Stomach (tissue), 8 donors: ENCODE measurements at regions not wholly inside any gene's neighbourhood (a gene's known extent, or its start where the extent isn't known, plus 50 kb on each side); places are given as distances from the start of the nearest gene placed in this dataset.
A peak's percentile ranks its signal among the peaks of the same experiment; 100 is the strongest.

Source experiments
- DNase-seq, 2 donors: peaks; one replicate each; pipeline versions ENCODE4 v3.0.0 to v3.0.0-alpha.2; 2013 to 2019
- H3K27ac ChIP-seq, 5 donors: fragments of 200-600 bp in 4 of 5; sonication (generic) in 4 of 5; one replicate each; pipeline ENCODE4 v1.5.1; 2013 to 2019; ENCODE audit warnings: mild to moderate bottlenecking in 1 of 5, moderate library complexity in 1 of 5
- H3K27me3 ChIP-seq, 3 donors: fragments of 200-600 bp; sonication (generic); one replicate each; pipeline ENCODE4 v1.5.1; 2017 to 2019; ENCODE audit warnings: mixed run types in 1 of 3
- H3K36me3 ChIP-seq, 4 donors: fragments of 200-600 bp; sonication (generic); 1 replicate in 3 of 4; 2 replicates in 1 of 4; pipeline ENCODE4 v1.5.1; 2016 to 2019
- H3K4me1 ChIP-seq, 4 donors: fragments of 200-600 bp; sonication (generic); one replicate each; pipeline ENCODE4 v1.5.1; 2016 to 2019
- H3K4me3 ChIP-seq, 4 donors: fragments of 200-600 bp; sonication (generic) in 3 of 4; one replicate each; pipeline ENCODE4 v1.5.1; 2016 to 2019; ENCODE audit warnings: mild to moderate bottlenecking in 1 of 4
- H3K9me3 ChIP-seq, 4 donors: fragments of 200-600 bp; sonication (generic); one replicate each; pipeline ENCODE4 v1.5.1; 2016 to 2019
- EP300 ChIP-seq: sonication (generic); formaldehyde crosslinking; IDR thresholded peaks from one replicate; pipeline ENCODE4 v1.6.1; 2017; ENCODE audit warnings: antibody characterized with exemption
- POLR2A ChIP-seq, 4 donors: fragments of 450-650 bp; IDR thresholded peaks; one replicate each; pipeline ENCODE4 v1.6.1; 2016; ENCODE audit warnings: antibody characterized with exemption in 4 of 4, control low read depth in 2 of 4, mild to moderate bottlenecking in 1 of 4, moderate library complexity in 1 of 4
- POLR2AphosphoS5 ChIP-seq, 3 donors: sonication (generic); formaldehyde crosslinking; IDR thresholded peaks; one replicate each; pipeline ENCODE4 v1.6.1; 2016; ENCODE audit warnings: antibody characterized with exemption in 3 of 3
- WGBS, 5 donors: extraction: QIAGEN DNeasy Blood & Tissue Kit in 3 of 5; methylation state at CpG; one replicate each; pipeline versions ENCODE4 v1.1.5 to v1.1.7; 2013 to 2018; 5-methylcytosine and 5-hydroxymethylcytosine counted together
- intact Hi-C: fragments of 100-400 bp; cut with DNase I; formaldehyde crosslinking; loops from one replicate; pipeline ENCODE4 v1.15.1; 2023; ENCODE audit warnings: low total_unique reads
- TF ChIP-seq, protein P1 (sequence below), 7 experiments: fragments of 450-650 bp in 4 of 7; fragments of 200-600 bp in 3 of 7; sonication (generic) in 3 of 7; IDR thresholded peaks; one replicate each; pipeline ENCODE4 v1.5.1; 2016 to 2019; ENCODE audit warnings: antibody characterized with exemption in 7 of 7, control low read depth in 2 of 7, mild to moderate bottlenecking in 1 of 7
- donor health status: healthy with polysubstance abuse.
- donor health status: Bipolar disorder and iron deficiency.
- donor health status: healthy.

- WGBS, 5 donors, result 73 to 93% (median 82%) methylated on average over 14 to 15 of the region's 15 CpGs
- DNase-seq, result no peak
- Histone ChIP-seq H3K9me3 (no peaks in the 10 kb centered on the region), H3K4me1 (peaks cover 8 to 11% (median 9%) of the 10 kb centered on the region in 4 donors), H3K36me3 (no peaks in the 10 kb centered on the region), H3K27me3 (peaks cover 0 to 30% (median 0%) of the 10 kb centered on the region in 3 donors), H3K27ac (no peak overlapping the region), H3K4me3 (no peak overlapping the region)
- TF ChIP-seq POLR2A (IDR thresholded peaks at IDR 0.05) (no peak), POLR2AphosphoS5 (IDR thresholded peaks at IDR 0.05) (no peak), EP300 (no peak)
- TF ChIP-seq, protein P1, sequence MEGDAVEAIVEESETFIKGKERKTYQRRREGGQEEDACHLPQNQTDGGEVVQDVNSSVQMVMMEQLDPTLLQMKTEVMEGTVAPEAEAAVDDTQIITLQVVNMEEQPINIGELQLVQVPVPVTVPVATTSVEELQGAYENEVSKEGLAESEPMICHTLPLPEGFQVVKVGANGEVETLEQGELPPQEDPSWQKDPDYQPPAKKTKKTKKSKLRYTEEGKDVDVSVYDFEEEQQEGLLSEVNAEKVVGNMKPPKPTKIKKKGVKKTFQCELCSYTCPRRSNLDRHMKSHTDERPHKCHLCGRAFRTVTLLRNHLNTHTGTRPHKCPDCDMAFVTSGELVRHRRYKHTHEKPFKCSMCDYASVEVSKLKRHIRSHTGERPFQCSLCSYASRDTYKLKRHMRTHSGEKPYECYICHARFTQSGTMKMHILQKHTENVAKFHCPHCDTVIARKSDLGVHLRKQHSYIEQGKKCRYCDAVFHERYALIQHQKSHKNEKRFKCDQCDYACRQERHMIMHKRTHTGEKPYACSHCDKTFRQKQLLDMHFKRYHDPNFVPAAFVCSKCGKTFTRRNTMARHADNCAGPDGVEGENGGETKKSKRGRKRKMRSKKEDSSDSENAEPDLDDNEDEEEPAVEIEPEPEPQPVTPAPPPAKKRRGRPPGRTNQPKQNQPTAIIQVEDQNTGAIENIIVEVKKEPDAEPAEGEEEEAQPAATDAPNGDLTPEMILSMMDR (IDR thresholded peaks at IDR 0.05), result no peak
- intact Hi-C loops, result no loop called here
Measured at GRCh38 chr10:42939685-42940366, 137.0 kb upstream of the RET start.

DNA sequence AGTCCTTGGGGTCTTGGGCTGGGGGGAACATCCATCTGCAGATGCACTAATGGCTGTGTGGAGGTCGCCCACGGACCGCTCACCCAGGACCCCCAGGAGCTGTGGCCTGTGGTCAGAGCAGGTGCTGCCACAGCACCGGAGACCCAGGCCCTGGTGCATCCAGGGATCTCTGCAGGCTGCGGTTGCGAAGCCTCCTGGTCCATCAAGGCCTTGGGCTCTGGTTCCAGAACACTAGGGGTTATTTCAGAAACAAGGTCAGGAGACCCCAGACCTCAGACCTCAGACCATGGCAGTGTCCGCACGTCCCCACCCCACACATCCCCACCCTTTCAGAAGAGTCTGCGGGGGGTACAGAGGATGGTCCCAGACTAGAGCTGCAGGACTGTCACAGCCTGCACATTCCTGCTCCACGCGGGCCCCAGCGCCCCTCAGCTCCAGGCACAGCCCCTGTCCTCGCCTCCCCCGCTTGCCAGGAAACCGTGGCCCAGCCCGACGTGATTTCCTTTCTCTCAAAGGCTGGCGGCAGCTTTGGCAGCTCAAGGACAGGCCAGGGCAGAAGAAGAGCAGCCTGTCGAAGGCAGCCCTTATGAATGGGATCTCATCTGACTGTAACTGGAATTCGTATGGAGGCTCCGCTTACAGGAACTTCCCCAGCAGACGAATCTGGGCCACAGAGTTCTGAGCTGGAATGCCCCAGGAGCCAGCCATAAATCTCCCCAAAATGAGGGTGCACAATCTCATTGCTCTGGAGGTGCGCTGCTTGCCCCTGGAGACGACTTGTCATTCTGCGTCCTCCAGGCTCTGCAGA, 136.2 kb upstream of the RET start:
- intact Hi-C loops, result no loop called here
- WGBS, 5 donors, result 50 to 58% (median 56%) methylated on average over 17 to 25 of the region's 25 CpGs

DNA sequence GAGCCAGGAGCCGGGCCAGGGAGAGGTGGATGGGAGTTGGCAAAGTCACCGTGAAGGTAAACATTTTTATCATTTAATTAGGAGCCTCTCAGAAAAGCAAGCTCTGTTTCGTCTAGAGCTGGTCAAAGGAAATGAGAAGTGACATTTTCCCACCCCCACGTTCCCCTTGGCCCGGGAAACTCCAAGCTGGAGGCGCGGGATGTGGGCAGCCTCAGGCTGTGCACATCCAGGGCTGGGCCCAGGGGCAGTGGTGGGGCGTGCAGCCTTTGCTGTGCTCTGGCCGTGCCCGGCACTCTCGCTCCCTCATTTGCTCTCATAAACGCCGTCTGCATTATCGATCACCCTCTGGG, 135.6 kb upstream of the RET start:
- Histone ChIP-seq H3K36me3 (no peaks in the 10 kb centered on the region), H3K4me1 (peaks cover 8 to 11% (median 9%) of the 10 kb centered on the region in 4 donors), H3K27me3 (peaks cover 0 to 20% (median 0%) of the 10 kb centered on the region in 3 donors), H3K4me3 (no peak overlapping the region), H3K27ac (no peak overlapping the region), H3K9me3 (no peaks in the 10 kb centered on the region)
- DNase-seq, result peak; percentile 26 to 58
- TF ChIP-seq, protein P1 (IDR thresholded peaks at IDR 0.05), result no peak
- TF ChIP-seq POLR2AphosphoS5 (IDR thresholded peaks at IDR 0.05) (no peak), EP300 (no peak), POLR2A (IDR thresholded peaks at IDR 0.05) (no peak)
- intact Hi-C loops, result no loop called here
- WGBS, 5 donors, result 33 to 53% (median 42%) methylated on average over 14 of the region's 14 CpGs

More for the DNA sequence above, 136.2 kb upstream of the RET start:
- DNase-seq, result no peak
- TF ChIP-seq, protein P1 (IDR thresholded peaks at IDR 0.05), result no peak
- TF ChIP-seq POLR2A (IDR thresholded peaks at IDR 0.05) (no peak), POLR2AphosphoS5 (IDR thresholded peaks at IDR 0.05) (no peak), EP300 (no peak)
- H3K4me3 ChIP-seq, result no peak overlapping the region
- H3K9me3 ChIP-seq, result no peaks in the 10 kb centered on the region
- no peaks in the 10 kb centered on the region for H3K36me3 ChIP-seq
- H3K27me3 ChIP-seq, result peaks cover 0 to 21% (median 0%) of the 10 kb centered on the region in 3 donors
- no peak overlapping the region for H3K27ac ChIP-seq
- H3K4me1 ChIP-seq, result peaks cover 8 to 11% (median 9%) of the 10 kb centered on the region in 4 donors

DNA sequence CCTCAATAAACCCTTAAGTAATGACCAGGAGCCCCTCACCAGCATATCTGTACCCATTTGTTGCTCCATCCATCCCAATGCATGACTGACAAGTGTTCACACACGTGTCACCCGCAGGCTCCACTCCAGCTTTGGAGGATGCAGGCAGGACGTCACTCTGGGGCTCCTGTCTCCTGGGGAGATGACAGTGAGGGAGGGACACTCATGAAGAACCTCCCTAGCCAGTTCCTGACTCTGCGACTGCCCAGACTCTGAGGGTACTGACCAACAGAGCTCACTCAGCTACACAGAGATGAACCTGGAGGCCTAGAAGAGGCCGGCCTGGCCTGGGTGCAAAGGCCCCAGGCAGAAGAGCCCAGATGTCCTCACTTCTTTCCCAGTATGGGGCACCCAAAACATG, 135.1 kb upstream of the RET start:
- Histone ChIP-seq H3K36me3 (no peaks in the 10 kb centered on the region), H3K9me3 (no peaks in the 10 kb centered on the region), H3K27me3 (peaks cover 0 to 20% (median 0%) of the 10 kb centered on the region in 3 donors), H3K4me3 (no peak overlapping the region), H3K4me1 (peaks cover 8 to 11% (median 9%) of the 10 kb centered on the region in 4 donors), H3K27ac (no peak overlapping the region)
- no peak for DNase-seq
- intact Hi-C loops, result no loop called here
- TF ChIP-seq, protein P1 (IDR thresholded peaks at IDR 0.05), result no peak
- no peak for TF ChIP-seq EP300
- no peak for TF ChIP-seq POLR2AphosphoS5 (IDR thresholded peaks at IDR 0.05)
- no peak for TF ChIP-seq POLR2A (IDR thresholded peaks at IDR 0.05)
- WGBS, 5 donors, result 65 to 100% (median 78%) methylated on average over 1 to 5 of the region's 5 CpGs
